Epithelial cell of esophagus (primary cell): ENCODE measurements at regions not wholly inside any gene's neighbourhood (a gene's known extent, or its start where the extent isn't known, plus 50 kb on each side); places are given as distances from the start of the nearest gene placed in this dataset.

ENCODE experiments used
- DNase-seq: peaks from one replicate; pipeline ENCODE4 v3.0.0; 2010; ENCODE audit warnings: low read depth
- H3K4me3 ChIP-seq: 2 replicates; pipeline ENCODE4 v1.5.1; 2011; ENCODE audit warnings: mild to moderate bottlenecking, low read length, control low read depth
- CTCF ChIP-seq: IDR thresholded peaks from 2 replicates; pipeline ENCODE4 v1.5.1; 2011; ENCODE audit warnings: low read depth, mild to moderate bottlenecking, low read length, control low read depth, inconsistent platforms; ENCODE audit not compliant: insufficient read depth; ENCODE audit errors: missing control alignments

DNA sequence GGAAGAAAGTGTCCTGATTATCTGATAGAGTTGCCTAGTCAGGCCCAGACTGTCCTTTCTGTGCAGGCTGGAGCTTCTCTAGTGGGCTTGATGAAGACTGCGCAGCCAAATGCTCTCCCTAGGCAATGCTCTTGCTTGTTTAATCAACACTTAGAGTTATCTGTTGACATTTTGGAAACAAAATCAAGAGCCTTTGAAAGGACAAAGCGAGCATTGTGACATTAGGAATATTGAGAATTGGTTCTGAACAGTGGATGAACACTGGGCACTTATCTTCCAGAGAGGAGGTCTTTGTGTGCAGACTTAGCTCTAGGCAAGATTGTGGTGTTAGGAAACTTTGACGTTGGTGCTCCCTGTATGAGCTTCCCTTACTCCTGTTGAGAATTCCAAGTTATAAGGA, 94.5 kb downstream of the DNTTIP2 start:
- DNase-seq = no peak
- H3K4me3 ChIP-seq = no peak overlapping the region
- no peak for TF ChIP-seq CTCF

- H3K4me3 ChIP-seq = no peak overlapping the region
- peak; percentile 28 for DNase-seq
- TF ChIP-seq CTCF = no peak
Measured at GRCh38 chr1:93783876-93784275, 95.1 kb downstream of the DNTTIP2 start.

DNA sequence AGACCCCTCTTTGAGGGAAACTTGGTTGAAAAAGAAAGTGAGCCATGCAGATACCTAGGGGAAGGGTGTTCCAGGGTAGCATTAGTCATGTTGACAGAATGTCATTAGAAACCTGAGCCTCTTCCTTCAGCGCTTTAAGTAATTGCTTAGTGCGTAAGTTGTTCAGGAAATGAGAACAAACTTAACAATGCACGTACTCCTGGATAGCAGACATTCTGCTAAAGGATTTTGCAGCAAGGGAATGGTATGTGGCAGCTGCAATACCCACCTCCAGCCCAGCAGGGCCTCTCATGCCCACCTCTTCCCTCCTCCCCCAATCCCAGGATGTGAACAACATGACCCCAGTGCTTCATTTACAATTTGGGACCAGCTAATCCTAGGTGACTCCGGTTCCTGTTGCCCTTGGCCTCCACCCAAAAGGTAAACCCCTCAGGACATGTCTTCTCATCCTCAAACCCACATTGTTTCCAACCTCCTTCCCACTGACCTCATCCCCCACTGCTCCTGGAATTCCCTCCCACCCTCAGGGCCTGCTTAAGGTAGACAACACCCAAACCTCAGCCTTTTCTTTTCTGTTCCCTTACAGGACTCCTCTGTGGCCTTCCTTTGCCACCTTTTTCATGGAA, 98.0 kb upstream of the BCAR3 start:
- peak; percentile 98 for DNase-seq
- TF ChIP-seq CTCF = peak; percentile 36
- no peak overlapping the region for H3K4me3 ChIP-seq

DNA sequence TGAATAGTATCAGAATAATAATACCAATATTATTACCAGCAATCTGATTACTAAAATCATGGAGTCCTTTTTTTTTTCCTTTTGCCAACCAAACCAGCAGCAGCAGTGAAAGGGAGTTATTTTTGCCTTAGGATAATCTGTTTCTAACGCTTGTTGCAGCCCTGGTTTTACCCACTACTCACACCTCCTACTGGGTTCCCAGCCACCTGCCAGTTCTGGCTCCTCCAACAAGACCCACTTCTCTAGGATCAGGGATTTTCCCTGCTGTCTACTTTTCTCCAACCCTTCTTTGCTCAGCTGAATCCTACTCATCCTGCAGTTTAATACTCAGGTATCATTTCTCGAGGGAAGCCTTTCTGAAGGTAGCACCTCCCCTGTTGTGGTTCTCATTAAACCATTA, 96.8 kb upstream of the BCAR3 start:
- DNase-seq = no peak
- TF ChIP-seq CTCF = no peak
- H3K4me3 ChIP-seq = no peak overlapping the region

GRCh38 chr1:93777255-93777654, 95.6 kb upstream of the BCAR3 start:
- TF ChIP-seq CTCF = no peak
- no peak for DNase-seq

GRCh38 chr1:93776728-93777127, 95.1 kb upstream of the BCAR3 start:
- DNase-seq = no peak
- no peak for TF ChIP-seq CTCF
- no peak overlapping the region for H3K4me3 ChIP-seq

More at GRCh38 chr1:93777255-93777654, 95.6 kb upstream of the BCAR3 start:
- H3K4me3 ChIP-seq = no peak overlapping the region

DNA sequence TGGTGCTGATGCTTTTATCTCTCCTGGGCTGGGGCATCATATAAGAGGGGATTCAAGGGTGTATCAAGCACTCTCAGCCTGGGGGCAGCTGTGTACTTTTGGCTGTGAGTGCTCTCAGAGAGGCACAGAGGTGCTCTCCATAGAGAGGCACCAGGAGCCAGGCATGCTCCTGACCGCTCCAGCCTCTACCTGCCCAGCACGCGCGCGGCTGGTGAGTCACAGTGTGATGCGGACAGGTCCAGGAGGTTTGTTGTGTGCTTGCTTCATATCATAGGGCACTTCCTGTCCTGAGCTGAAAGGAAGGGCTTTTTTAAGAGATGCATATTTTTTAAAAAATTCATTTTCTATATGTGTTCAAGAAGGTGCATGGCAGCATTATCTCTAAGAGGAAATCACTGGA, 93.6 kb upstream of the BCAR3 start:
- peak overlapping the region; percentile 18 for H3K4me3 ChIP-seq
- peak; percentile 90 for DNase-seq
- no peak for TF ChIP-seq CTCF
